CD4-positive, alpha-beta T cell treated with Interleukin-15 for 1 hour (primary cell): ENCODE measurements at regions not wholly inside any gene's neighbourhood (a gene's known extent, or its start where the extent isn't known, plus 50 kb on each side); places are given as distances from the start of the nearest gene placed in this dataset.

ENCODE experiments used
- DNase-seq: peaks from one replicate; pipeline ENCODE4 v3.0.0-alpha.2; 2020

DNA sequence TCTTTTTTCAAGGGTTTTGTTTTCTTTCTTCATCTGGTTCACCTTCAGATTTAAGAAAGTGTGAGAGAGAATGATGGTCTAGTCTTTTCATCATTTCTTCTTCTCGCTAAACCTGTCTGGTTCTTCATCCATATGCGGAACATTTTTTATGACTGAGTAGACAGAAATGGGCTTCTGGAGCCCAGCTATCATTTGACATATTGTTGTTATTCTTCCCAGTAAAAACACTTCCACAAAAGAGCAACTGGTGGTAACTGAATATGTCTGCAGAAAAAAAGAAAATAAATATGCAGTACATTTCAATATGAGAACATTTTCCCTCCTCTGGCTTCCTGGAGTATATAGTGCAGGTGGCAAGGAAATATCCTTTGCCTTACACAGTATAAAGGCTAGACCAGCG, 209.5 kb downstream of the JCAD start:
- no peak for DNase-seq

DNA sequence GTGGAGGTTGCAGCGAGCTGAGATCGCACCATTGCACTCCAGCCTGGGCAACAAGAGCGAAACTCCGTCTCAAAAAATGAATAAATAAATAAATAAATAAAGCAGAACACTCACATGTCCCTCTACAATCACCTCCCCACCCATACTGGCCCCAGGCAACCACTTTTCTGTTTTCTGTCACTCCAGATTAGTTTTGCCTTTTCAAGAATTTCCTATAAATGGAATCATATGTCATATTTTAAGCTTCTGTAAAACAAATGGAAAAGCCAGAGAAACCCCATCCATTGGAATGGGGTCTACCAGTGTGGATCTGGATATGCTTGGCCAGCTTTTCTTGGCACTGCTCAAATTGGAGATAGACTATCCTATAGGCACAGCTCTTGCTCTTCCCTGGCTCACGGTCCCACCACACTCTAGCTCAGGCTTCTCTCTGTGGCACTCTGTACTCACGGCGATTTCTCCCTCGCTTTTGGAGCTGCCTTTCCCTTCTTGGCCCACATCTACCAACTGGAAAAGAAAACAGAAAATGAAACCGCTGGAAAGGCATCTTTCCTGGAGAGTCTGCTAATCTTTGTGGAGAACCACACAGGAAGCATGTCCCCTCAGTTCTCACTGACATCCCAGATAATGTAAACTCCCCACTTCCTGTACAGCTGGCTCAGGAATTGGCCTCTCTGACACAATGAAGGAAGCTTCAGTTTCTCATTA, 210.1 kb downstream of the JCAD start:
- no peak for DNase-seq

DNA sequence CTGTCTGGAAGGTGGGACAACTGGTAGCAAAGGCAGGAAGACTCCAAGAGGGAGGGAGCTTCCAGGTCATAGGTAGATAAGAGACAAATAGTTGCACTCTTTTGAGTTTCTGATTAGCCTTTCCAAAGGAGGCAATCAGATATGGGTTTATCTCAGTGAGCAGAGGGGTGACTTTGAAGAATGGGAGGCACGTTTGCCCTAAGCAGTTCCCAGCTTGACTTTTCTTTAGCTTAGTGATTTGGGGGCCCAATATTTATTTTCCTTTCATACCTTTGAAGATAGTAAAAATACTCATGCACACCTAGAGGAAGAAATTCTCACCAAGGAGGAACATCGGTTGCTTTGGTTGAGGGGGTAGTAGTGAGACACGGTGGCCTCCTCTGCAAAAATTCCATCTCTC, 212.1 kb upstream of the SVIL start:
- no peak for DNase-seq

DNA sequence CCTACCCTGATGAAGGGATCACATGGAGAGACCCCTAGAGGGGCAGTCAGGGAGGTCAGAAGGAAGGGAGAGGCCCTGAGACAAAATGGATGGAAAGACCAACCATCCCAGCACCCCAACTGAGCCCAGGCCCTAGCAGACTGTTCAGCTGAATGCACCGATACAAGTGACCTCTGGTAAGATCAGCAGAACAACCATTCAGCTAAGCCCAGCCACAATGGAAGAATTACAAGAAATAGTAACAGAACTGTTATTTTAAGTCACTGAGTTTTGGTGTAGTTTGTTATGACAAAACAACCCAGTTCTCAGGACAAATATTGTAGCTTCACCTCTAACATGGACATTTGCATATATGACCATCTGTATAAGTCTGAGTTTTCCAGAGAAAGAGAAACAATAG, 210.4 kb upstream of the SVIL start:
- no peak for DNase-seq

DNA sequence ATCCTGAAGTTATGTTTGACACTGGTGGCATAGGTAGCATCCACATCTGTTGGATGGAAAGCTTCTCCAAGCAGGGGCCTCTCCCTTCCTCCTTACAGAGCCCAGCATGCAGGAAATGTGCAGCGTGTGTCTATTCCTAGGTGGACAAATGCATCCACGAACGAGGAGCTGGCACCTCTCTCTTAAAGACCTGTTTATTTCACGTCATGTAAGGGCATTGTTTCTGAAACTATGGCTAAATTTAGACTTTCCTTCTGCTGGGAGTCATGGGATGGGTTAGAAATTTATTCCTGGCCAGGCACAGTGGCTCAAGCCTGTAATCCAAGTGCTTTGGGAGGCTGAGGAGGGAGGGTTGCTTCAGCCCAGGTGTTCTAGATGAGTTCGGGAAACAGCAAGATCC, 208.4 kb upstream of the SVIL start:
- DNase-seq = no peak

DNA sequence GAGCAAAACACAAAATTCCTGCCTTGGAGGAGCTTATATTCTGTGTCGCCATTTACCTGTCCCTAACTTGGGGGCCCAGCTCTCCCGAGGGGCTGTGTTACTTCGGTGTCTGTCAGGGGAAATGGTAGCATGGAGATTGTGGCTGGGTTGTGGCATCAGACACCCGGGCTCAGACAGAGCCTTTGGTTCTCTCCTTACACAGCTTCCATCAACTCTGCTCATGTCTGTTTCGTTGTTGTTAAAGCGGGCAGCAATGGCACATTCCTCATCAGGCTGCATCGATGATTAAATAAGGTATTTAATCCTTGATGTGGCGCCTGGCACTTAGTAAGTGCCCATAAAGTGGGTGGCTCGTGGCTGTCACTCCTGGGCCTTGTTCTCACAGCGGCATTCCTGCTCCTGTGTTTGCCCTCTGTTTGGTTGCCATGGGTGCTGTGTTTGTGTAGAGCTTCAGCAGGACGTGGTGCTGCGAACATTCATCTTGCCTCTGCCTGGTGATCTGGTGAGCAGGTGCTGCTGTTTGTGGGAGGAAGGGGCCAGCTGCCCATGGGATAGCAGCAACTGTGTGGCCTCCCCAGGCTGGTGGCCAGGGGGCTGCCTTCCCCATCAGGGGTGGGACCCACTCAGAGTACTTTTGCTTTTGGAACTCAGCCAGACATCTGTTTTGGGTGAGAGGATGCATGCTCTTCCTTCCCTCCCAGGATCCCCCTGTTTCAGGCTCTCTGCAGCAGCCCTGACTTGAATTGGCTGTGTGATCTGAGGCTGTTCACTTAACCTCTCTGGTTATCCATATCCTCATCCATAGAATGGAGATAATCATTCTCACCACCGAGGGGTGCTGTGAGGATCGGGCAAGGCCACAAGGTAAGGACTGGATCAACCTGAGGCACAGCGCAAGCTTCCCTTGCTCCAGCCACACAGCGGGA, 207.2 kb upstream of the SVIL start:
- DNase-seq = no peak

DNA sequence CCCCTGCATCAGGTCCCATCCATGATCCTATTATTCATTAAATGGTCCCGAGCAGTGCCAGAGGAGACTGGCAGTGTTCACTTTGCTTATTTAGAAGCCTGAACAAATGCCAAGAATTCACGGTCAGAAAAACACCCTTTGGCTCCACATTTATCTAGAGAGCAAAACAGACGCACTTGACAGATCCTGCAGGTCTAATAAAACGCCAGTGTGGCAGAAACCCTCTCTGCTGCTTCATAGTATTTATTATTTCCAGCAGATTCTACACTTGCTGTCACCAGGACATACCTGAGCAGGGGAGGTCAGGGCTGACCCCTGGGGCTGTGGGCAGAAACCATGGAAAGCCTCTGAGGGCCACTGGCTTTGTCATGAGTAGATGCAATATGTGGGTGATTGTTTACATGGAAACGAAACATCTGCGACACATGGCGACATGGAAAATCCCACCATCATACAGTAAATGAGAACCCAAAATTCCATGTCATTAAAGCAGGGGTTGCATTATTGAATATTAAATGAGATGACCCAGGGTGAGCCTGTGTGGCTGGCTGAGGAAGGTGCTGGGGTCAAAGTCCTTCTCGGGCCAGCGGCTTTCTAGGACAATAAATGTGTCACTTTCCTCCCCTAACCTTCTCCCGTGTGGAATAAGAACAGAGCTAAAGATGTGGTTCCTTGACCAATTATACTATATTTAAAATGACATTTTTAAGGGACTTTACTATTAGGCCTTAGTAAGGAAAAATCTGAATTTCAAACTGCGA, 205.9 kb upstream of the SVIL start:
- no peak for DNase-seq

DNA sequence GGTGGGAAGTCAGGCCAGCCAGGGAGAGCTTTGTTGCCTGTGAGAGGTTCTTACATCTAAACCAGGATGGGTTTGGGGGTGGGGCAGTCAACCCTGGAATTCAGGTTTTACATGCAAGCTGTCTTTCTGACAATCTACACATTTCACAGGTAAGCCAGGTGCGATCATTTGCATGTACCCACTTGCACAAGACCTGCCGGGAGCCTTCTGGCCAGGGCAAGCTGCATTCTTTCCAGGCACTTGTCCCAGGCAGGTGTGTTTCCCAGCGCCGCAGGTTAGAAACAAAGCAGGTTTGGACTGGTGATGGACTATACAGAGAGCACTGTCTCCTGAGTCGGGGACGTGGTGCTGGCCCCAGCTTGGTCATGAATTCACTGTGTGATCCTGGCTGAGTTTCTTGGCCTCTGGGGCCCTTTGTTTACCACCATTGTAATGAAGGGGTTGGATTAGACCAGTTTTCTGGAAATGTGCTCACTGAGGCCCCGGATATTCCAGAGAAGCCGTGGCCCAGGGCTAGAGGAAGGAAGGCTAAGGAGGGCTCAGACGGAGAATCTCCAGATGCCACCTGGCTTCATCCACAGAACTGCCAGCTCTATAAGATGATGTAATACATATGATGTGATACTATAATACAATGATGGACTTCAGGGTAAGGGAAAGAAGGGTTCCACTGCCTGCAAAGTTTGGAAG, 205.2 kb upstream of the SVIL start:
- DNase-seq = no peak

DNA sequence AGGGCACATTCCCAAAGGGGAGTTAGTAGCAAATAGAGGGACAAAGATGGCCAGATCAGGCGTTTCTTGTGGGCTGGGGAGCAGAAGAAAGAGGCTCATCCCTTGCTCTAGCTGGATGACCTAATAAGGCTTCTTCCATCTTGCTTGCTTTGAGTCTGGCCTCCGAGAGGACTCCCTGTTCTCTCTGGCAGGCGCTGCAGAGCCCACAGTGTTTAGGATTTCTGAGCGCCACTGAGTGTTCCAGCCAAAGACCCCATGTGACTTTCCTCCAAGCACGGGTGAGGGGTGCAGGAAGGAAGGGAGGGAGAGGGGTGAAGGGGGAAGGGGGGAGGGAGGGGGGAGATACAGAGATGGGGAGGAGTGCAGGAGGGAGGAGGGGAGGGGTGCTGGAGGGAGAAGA, 203.8 kb upstream of the SVIL start:
- DNase-seq = no peak

DNA sequence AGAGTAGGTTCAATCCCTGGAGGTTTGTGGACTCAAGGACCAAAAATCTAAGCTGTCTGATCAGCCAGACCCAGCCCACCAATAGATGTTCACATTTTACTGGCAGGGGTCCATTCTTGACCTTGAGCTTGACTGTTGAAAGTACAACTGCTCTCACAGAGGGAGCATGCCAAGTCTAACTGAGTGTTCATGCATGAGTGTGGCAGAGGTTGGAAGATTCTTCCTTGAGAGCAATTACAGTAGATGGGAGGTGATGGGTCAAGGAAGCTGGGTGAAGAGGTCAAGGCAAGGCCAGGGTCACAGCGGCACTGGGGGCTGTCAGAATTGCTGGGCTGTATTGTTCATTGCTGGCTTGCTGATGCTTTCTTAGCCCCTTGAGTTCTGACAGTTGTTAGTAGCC, 202.8 kb upstream of the SVIL start:
- DNase-seq = no peak

DNA sequence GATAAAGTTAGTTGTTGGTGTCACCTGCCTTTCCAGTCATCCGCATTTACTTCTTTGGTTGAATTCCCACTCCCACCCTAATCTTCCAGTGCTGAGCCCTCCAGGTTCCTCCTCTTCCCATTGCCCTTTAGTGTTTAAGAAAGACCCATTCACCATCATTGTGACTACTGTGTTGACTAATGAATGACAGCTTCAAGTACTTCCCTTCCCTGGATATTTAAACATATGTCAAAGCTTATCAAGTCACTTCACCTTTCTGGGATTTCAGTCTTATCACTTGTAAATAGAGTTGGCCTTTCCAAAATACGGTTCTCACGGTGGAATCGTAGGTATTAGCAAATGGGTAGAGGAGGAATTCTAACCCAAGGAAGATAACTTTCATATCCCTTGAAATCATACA, 201.6 kb upstream of the SVIL start:
- DNase-seq = no peak

DNA sequence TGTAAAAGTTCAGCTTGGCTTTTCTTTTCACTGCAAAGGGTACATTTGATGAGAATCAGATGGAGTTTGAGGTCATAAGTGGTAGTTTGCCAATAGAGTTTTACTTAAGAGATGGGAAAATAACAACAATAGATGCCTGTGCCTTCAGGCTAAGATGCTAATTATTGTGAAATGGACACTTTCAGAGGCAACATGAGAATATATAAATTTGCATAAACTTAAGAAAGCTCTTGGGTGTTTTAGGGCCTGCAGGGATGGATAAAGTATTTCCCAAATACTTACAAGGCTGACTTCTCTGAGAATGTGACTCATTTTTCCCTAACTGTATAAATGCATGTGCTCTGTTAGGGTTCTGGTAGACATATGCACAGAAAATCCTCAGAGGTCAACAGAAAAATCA, 200.3 kb upstream of the SVIL start:
- DNase-seq = no peak

DNA sequence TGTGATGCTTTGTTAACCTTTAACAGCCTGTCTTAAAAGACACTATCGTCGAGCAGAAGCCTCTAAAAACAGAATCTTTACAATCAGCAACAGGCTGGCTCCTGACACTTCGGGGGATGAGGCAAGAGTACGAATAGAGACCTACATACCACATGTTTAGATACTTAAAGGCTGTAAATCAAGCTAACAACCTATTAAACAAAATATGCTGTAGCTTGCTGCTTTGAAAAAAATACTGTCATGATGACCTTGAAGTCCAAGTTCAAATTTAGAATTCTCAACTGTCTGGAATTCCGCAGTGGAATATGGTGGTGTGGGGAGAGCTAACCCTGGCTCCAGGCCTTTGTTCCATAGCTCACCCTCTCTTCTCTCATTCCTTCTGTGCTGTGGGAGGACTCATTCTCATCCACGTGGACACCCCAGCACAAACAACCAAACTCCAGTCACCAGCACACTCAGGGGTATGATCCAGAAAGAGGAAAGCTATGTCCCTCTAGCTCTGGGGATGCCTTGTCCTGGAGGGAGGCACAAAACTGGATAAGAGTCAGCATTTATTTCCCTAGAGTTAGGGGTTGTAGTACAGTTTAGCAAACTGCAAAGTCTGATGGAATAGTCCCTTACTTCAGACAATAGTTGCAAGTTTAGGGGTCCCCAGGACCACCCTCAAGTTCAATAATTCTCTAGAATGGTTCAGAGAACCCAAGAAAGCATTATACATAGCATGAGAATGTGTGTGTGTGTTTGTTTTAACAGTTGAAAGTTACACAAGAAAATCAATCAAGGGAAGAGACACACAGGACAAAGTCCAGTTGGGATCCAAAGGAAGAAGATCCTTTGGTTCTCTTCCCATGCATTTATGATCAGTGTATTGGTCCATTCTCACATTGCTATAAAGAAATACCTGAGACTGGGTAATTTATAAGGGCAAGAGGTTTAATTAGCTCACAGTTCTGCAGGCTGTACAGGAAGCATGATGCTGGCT, 196.1 kb upstream of the SVIL start:
- no peak for DNase-seq

DNA sequence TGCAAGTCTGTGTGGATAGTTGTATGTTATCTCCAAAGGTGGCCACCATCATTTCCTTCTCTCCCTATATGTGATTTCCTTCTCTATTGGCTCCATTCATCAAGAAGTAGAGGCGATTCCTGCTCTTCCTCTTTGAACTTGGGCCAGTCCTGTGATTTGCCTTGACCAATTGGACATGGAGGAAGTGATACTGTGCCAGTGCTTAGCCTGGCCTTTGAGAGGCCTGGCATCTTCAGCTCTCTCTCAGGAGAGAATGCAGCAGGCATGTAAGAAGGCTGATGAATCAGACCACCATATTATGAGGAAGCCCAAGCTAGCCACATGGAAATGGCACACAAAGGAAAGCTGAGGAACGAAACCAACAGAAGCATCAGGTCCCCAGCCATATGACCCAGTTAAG, 195.0 kb upstream of the SVIL start:
- DNase-seq = no peak

DNA sequence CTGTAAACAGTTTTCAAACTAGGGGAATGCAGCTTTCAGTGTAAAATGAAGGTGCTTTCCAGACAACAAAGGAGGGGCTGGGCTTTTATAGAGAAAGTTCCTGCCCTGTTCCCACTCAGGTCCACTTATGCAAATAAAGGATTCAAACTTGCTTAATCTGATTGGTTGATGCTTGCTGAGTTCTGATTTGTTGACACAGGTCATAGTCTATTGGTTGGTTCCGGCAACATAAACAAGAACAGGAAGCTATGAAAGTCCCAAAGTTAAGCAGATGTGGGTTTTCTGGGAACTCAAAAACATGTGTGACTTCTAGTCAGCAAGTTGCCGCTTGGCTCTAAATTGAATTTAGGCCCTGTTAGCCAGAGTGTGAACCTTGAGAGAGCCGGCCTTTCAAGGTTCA, 194.2 kb upstream of the SVIL start:
- no peak for DNase-seq

DNA sequence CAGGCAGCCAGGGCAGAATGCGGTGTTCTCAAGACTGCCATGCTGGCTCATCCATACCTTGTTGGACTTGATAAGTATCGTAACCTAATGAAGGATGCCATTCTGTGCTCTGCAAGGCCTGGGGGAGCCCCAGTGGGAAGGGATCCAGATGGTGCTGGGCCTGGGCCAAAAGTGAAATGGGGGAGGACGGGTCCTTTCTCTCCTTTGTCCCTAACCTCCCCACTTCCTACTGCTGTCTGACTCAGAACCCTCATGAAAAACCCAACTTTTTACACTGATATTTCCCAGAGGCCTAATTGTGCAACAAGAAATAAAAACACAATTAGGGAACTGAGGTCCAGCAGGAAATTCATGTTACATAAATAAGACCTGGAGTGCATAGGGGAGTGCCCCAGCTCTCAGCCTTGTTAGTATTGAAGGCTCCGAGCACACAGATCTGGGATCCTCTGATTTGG, 193.7 kb upstream of the SVIL start:
- DNase-seq = no peak

DNA sequence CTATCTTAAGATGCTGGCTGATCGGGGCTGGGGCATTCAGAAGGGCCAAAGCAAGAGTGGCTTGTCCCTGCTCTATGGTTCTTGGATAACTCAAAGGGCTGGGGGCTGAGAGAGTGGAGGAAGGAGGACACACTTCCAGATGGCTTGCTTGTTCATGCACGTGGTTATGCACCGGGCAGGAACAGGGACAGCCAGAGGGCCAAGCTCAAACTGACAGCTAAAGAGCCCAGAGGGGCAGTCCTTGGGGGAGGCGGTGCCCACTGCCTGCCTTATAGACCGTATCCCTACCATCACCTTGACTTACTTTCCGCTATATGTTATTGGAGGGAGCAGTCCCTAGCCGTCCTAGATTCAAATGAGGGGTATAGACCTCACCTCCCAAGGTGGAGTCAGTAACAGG, 192.7 kb upstream of the SVIL start:
- DNase-seq = no peak

DNA sequence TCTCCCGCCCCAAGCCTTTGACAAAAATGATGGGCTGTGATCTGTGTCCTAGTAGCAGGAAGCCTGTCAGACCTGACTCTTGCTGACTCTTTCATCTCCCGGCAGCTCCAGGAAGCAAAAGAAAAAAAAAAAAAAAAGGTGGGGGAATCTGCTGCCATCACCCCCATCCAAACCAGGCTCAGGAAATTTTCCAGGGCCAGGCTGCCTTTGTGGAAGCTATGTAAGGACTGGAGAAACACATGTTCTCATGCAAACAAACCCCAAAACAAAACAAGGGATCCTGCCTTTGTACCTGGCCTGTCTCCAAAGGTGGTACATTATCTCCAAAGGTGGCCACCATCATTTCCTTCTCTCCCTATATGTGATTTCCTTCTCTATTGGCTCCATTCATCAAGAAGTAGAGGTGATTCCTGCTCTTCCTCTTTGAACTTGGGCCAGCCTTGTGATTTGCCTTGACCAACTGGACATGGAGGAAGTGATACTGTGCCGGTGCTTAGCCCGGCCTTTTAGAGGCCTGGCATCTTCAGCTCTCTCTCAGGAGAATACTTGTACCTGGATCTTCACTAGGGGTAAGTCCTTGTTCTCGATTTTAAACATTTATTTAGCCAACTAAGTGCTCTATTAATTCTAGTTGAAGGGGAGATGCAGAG, 192.2 kb upstream of the SVIL start:
- DNase-seq = no peak

DNA sequence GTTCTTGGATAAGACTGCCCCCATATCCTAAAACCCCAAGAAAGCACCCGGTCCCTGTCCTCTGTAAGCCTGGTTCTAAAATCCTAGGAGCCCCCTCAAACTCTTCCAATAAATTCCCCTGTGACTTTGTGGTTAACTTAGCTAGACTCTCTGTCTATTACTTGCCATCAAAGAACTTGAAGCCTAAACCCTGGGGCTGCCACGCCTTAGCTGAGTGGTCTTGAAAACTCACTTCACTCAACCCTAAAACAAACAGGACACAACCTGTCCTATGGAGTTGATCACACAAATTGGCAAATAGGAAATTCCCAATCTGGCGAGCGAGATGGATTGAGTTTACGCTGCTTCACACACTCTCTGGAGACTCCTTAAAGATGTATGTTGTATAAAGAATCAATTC, 191.4 kb upstream of the SVIL start:
- no peak for DNase-seq

DNA sequence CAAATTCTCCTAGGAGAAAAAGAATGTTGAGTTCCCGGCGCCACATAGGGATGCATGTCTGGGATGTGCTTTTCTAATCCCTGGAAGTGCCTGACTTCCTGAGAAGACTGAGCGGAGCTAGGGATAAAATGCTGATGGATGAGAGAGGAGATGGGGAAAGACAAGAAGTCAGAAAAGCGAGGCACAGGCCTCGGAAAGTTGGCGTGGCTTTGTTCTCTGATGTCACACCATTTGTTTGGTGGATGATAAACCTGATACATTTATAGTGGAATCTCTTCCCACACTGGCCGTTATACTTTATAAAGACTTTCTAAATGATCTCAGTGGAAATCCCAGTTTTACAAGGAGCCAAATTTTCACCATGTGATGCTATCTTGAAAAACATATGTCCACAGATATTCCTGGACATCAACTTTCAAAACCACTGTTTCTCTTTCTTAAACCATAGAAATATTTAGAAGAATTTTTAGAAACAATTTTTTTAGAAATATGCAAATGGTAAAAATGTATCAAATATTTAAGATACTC, 188.8 kb upstream of the SVIL start:
- DNase-seq = no peak

DNA sequence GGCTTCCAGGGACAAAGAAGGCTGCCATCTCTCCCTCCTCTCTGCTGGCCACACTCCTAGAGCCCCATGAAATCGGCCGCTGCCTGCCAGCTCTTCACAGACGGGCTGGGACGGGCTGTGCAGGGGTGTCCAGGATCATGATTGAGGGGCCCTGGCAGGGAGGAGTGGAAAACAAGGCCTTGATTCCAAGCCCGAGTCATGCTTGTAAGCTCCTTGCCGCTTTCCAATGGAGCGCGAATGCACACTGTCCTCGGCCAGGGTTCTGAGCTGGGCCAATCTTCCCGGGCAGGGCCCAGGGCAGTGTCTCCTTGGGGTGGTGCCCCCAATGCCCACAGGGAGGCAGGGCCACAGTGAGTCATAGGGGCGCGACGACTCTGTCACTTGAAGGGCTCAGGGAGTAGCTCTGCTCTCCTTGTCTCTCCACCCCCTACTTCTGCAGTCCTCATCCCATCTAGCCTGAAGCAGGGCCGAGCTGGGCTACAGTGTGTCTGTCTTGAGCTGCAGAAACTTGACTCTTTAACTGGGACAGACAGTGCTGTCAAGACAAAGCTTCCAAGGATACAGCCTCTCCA, 186.2 kb upstream of the SVIL start:
- DNase-seq = no peak
